Dermis blood vessel endothelial cell (primary cell): ENCODE measurements at regions not wholly inside any gene's neighbourhood (a gene's known extent, or its start where the extent isn't known, plus 50 kb on each side); places are given as distances from the start of the nearest gene placed in this dataset.
"Not testable (repeated sequence)": the region's sequence is repeated elsewhere in the genome, so short reads cannot be mapped to it uniquely, and the experiment has no call there.

Experiments used
- DNase-seq: peaks from one replicate; pipeline ENCODE4 v3.0.0; 2010

GRCh38 chr3:106328224-106328623, 459.4 kb upstream of the CBLB start:
- DNase-seq = no peak

DNA sequence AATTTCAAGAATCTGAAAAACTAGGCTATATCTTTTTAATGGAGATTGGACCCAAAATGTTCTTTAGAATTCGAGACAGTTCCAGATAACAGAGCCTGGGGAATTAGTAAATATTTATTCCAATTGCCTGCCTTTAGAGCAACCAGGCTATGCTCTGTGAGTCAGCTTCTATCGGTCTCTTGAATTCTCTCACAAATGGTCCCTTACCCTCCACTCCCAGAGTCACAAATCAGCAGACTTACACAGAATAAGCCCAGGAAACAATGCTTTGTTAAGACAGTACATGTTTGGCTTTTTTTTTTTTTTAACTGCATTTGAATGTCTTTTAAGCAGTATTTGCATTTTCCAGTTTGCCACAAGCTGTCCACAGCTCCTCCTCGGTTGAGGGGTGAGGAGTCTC, 460.7 kb upstream of the CBLB start:
- DNase-seq = no peak

DNA sequence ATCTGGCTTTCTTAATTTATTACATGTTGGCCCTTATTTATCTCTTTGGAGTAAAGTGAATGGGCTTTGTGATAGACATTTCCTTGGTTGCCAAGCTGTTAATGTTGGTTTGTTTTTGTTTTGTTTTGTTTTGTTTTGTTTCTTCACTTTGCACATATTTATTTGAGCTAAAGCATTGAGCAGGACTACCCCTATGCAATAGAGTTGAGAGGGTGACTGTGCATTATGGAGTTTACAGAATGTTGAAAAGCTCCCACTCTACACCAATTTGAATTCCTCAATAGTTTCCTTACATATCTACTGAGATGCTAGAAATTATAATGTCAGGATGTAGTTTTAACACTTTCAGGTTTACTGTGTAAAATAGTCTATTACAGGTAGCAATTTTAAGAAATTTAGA, 462.8 kb upstream of the CBLB start:
- DNase-seq = no peak

DNA sequence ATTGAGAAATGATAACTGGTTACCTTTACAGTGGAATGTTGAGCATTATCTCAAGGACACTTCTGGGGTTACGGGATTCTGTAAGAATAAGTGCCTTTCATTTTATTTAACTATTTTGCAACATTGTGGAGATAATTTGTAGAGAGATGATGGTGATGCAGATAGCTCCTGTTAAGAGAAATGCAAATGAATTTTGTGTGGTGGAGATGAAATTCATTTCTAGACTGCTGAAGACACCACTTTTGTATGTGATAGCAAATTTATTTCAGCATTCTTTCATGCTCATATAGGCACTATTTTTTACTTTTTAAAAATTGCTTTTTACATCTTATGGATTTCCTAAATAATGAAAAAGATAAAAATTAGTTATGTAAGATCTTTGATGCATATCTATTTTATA, 463.3 kb upstream of the CBLB start:
- no peak for DNase-seq

DNA sequence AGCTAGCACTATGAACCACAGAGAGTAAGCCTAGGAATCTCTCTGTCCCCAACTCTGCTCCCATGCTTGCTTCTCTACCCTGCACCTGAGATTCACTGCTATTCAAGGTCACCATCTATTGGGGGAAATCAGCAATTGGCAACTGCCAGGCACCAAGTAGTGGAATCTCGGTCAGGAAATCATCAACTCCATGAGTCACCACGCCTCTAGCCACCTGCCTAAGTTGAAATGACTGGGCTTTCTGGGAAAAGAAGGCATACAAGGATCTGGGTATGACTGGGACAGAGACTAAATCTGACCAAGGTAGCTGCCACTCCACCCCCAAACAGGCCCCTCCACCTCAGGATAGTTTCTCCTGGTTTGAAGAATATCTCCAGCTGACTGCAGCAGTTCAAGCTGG, 464.1 kb upstream of the CBLB start:
- DNase-seq = peak; percentile 4

DNA sequence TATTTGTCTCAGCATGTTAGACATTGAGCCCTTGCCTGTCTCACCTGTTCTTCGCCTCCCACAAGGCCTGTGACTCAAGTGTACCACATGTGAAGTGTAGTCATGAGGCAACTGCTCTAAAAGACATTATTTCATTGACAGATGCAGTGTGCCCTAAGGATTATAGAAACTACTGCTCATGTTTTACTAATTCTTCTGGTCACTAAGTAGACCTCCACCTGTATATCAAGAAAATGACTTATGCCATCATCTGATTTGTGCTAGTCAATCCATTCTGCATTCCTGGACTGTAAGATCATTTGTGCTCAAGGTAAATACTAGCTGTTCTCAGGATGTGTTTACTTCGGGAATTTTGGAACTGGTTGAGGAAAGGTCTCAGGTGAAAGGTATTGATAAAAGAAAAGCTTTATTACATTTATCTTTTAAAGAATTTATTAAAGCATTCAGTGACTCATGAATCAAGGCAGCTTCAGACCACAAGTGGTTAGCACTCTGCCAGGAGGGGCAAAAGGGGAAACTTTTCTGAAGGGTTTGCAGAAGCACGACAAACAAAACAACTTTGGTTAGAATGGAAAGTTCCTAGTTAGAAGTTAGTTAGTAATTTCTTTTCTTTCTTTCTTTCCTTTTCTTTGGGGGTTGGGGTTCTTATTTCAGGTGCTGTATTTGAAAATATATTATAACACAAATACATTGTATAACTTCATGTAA, 465.3 kb upstream of the CBLB start:
- no peak for DNase-seq

- no peak for DNase-seq
These were observed 467.8 kb upstream of the CBLB start for GRCh38 chr3:106336619-106337018.

DNA sequence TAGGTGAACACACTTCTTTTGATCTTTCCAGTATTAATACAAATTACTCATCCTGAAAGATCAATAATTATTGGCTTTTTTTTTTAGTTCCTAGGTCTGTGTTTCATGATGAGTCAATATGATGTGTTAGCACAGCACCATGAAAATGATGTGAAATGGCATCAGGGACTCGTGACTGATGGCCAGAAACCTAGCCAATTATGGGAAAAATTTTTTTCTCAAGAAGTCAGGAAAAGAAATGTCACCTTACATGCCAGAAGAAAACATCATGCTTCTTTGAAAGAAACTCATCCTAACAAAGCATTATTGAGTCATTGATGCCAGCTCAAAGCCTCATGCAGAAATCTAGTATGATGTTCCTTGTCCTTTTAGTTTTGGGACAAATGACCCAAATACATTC, 468.3 kb upstream of the CBLB start:
- DNase-seq = no peak

GRCh38 chr3:106338582-106339214, 469.9 kb upstream of the CBLB start:
- DNase-seq = no peak

GRCh38 chr3:106339551-106339950, 470.7 kb upstream of the CBLB start:
- no peak for DNase-seq

- no peak for DNase-seq
These were observed 472.3 kb upstream of the CBLB start for GRCh38 chr3:106341087-106341486.

DNA sequence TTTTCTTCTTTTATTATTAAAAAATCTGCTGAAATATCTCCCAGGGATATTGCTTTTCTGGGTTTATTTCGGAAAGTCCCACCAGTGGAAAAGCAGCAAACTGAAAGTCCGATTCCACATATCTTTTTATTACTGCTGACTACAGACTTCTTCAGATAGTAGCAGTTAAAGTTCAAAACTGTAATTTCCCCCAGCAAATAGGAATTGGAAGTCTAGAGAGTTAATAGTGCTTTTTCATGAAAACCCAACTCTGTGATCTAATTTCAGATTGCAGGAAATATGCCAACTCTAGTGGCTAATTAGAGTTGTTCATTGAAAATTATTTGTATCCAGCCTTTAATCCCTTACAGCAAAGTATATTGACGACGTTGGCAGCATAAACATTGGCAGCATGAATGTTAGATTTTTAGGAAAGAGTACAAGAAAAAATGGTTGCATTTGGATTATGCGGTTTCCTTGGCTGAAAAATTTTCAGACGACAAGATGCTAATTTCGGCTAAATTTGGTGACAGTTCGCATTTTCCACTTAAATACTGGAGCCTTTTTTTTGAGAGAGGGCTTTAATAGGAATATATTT, 472.9 kb upstream of the CBLB start:
- no peak for DNase-seq

DNA sequence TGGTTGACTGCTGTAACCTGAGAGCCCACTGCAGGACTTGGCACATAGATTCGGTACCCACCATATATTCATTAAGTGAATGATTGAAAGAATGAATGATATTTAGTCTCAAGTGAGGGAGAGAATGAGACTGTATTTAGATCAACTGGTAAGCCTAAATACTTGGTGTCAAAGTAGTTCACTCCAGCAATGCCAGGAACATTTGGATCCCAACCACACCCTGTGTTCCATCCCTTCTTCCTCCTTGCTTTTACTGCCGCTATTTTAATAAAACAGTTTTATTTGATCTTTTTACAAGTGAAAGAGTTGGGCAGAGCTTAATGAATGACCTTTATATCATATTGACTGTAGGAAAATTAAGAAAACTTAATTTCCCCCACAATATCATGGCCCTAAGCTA, 473.6 kb upstream of the CBLB start:
- DNase-seq = no peak

- DNase-seq = no peak
These were observed 475.0 kb upstream of the CBLB start for GRCh38 chr3:106343811-106344210.

- DNase-seq = no peak
These were observed 476.7 kb upstream of the CBLB start for GRCh38 chr3:106345353-106346027.

DNA sequence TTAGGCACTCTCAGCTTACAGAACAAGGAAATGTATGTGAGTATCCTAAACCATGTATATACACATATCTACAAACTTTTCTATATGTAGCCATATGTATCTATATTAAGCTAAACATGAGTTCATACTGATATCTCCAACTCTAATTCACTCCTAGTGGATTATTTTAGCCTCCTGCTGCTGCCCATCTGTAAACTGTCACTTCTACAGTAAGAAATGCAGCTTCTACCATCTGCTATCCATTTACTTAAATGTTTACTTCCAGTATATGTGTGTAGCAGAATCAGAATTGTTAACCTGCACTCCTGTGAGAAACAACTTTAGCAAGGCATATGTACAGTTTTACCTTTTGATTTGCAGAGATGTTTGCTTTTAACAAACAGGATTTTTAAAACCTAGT, 478.5 kb upstream of the CBLB start:
- no peak for DNase-seq

DNA sequence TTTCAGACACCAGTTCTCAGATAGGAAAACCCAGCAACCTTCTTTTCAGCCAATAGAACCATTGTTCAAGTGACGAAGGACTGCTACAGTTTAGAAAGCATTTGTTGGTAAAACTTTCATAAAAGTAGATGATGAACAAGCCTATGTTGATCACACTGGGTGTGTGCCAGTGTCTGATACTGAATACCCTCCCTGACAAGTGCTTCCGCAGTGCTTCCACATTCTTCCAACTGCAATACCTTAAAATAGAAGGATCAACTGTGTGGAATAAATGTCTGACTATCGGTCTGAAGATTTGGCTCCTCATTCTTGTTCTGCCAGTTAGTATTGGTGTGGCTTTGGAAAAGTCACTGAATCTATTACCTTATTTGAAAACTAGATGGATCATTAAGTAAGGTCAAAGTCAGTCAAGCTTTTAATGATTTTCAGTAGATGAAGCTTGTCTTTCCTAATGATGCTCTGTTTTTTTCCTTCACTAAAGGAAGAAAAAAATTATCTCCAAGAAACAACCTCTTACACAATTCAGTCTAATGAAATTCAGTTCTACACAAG, 479.4 kb upstream of the CBLB start:
- DNase-seq = no peak

GRCh38 chr3:106349191-106349881, 480.5 kb upstream of the CBLB start:
- DNase-seq = no peak

DNA sequence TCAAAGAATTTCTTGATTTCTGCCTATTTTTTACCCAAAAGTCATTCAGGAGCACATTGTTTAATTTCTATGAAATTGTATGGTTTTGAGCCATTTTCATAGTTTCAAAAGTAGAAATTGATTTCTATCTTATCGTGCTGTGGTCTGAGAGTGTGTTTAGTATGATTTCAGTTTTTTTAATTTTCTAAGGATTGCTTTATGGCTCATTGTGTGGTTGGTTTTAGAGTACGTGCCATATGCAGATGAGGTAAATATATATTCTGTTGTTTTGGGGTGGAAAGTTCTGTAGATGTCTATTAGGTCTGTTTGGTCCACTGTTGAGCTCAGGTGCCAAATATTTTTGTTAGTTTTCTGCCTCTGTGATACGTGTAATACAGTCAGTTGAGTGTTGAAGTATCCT, 487.1 kb upstream of the CBLB start:
- no peak for DNase-seq

GRCh38 chr3:106359692-106360091, 490.9 kb upstream of the CBLB start:
- no peak for DNase-seq

- DNase-seq = not testable (repeated sequence)
These were observed 492.1 kb upstream of the CBLB start for GRCh38 chr3:106360901-106361300.

GRCh38 chr3:106364477-106364876, 495.7 kb upstream of the CBLB start:
- no peak for DNase-seq
